NOMO-1 (cell line): ENCODE measurements at regions not wholly inside any gene's neighbourhood (a gene's known extent, or its start where the extent isn't known, plus 50 kb on each side); places are given as distances from the start of the nearest gene placed in this dataset.
"Not testable (repeated sequence)": the region's sequence is repeated elsewhere in the genome, so short reads cannot be mapped to it uniquely, and the experiment has no call there.

Experiments
- DNase-seq, 2 experiments: peaks; one replicate each; lab custom pipeline; 2025; ENCODE audit not compliant: unreplicated experiment in 2 of 2; lab: John Stamatoyannopoulos, UW

GRCh38 chr2:142521492-142521891, 356.0 kb upstream of the KYNU start:
- DNase-seq: no peak

- DNase-seq: no peak
Measured at GRCh38 chr2:142515493-142515892, 362.0 kb upstream of the KYNU start.

GRCh38 chr2:142509401-142509800, 368.1 kb upstream of the KYNU start:
- no peak for DNase-seq

GRCh38 chr2:142504754-142505153, 372.7 kb upstream of the KYNU start:
- DNase-seq: no peak

- DNase-seq: no peak
Measured at GRCh38 chr2:142502402-142502801, 371.6 kb upstream of the LRP1B start.

- DNase-seq: no peak
Measured at GRCh38 chr2:142495141-142495540, 364.3 kb upstream of the LRP1B start.

GRCh38 chr2:142489631-142490030, 358.8 kb upstream of the LRP1B start:
- DNase-seq: not testable (repeated sequence)

- no peak for DNase-seq
Measured at GRCh38 chr2:142484111-142484510, 353.3 kb upstream of the LRP1B start.

GRCh38 chr2:142483653-142484052, 352.8 kb upstream of the LRP1B start:
- no peak for DNase-seq

- no peak for DNase-seq
Measured at GRCh38 chr2:142478206-142478605, 347.4 kb upstream of the LRP1B start.

GRCh38 chr2:142472382-142472781, 341.6 kb upstream of the LRP1B start:
- no peak for DNase-seq

- no peak for DNase-seq
Measured at GRCh38 chr2:142467321-142467720, 336.5 kb upstream of the LRP1B start.

- no peak for DNase-seq
Measured at GRCh38 chr2:142463047-142463446, 332.2 kb upstream of the LRP1B start.

- DNase-seq: no peak
Measured at GRCh38 chr2:142462306-142462705, 331.5 kb upstream of the LRP1B start.

GRCh38 chr2:142445551-142446072, 314.8 kb upstream of the LRP1B start:
- DNase-seq: no peak

- no peak for DNase-seq
Measured at GRCh38 chr2:142445023-142445422, 314.2 kb upstream of the LRP1B start.

- no peak for DNase-seq
Measured at GRCh38 chr2:142435847-142436246, 305.0 kb upstream of the LRP1B start.

- no peak for DNase-seq
Measured at GRCh38 chr2:142426064-142426463, 295.2 kb upstream of the LRP1B start.

GRCh38 chr2:142425551-142425950, 294.7 kb upstream of the LRP1B start:
- DNase-seq: no peak

- no peak for DNase-seq
Measured at GRCh38 chr2:142423603-142424002, 292.8 kb upstream of the LRP1B start.

- DNase-seq: no peak
Measured at GRCh38 chr2:142422769-142423168, 292.0 kb upstream of the LRP1B start.

- no peak for DNase-seq
Measured at GRCh38 chr2:142422041-142422440, 291.2 kb upstream of the LRP1B start.

GRCh38 chr2:142418699-142419098, 287.9 kb upstream of the LRP1B start:
- DNase-seq: not testable (repeated sequence)
